ENCODE measurements at regions not wholly inside any gene's neighbourhood (a gene's known extent, or its start where the extent isn't known, plus 50 kb on each side); places are given as distances from the start of the nearest gene placed in this dataset.

DNA sequence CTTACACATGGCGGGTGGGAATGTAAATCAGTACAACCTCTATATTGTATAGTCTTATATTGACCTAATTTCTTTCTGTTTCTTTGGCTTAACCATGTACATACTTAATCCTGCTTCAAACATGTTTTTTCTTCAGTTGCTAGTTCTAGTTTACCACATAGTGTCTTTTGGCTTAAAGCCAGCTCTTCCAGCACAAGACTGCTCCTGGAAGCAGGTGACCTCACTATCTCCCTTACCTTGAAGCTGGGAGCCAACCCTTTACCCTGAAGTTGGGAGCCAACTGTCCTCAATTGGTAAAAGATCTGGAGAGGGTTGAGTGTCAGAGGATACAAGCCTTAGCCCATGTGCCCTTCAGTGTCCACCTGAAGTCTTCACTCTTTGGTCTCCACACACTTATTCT is 162.7 kb downstream of the AASDH start:
- H3K4me1 Mint-ChIP-seq (ENCODE audit: low read depth, unreplicated experiment), result peaks cover 7% of the 10 kb centered on the region
- H3K4me3 Mint-ChIP-seq (ENCODE audit: unreplicated experiment), result no peak overlapping the region
- H3K27ac Mint-ChIP-seq (ENCODE audit: unreplicated experiment), result no peak overlapping the region
- TF ChIP-seq, protein P1, sequence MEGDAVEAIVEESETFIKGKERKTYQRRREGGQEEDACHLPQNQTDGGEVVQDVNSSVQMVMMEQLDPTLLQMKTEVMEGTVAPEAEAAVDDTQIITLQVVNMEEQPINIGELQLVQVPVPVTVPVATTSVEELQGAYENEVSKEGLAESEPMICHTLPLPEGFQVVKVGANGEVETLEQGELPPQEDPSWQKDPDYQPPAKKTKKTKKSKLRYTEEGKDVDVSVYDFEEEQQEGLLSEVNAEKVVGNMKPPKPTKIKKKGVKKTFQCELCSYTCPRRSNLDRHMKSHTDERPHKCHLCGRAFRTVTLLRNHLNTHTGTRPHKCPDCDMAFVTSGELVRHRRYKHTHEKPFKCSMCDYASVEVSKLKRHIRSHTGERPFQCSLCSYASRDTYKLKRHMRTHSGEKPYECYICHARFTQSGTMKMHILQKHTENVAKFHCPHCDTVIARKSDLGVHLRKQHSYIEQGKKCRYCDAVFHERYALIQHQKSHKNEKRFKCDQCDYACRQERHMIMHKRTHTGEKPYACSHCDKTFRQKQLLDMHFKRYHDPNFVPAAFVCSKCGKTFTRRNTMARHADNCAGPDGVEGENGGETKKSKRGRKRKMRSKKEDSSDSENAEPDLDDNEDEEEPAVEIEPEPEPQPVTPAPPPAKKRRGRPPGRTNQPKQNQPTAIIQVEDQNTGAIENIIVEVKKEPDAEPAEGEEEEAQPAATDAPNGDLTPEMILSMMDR (IDR thresholded peaks at IDR 0.05; ENCODE audit: insufficient read depth, low read depth, low read length), result no peak
- no peak for TF ChIP-seq EZH2 (IDR thresholded peaks at IDR 0.05; ENCODE audit: insufficient read depth, low read length)
- no peaks in the 10 kb centered on the region for H3K79me2 ChIP-seq (ENCODE audit: insufficient read depth, low read length)
- H3K36me3 Mint-ChIP-seq (ENCODE audit: low read depth, unreplicated experiment), result no peaks in the 10 kb centered on the region
- H3K4me2 ChIP-seq (ENCODE audit: low read length), result no peak overlapping the region
- no peaks in the 10 kb centered on the region for H3K27me3 Mint-ChIP-seq (ENCODE audit: low read depth, unreplicated experiment)
- no peak overlapping the region for H3K27ac ChIP-seq (ENCODE audit: low read depth, low read length)
- no peak overlapping the region for H2AFZ ChIP-seq (ENCODE audit: low read depth, low read length)
- H3K4me3 ChIP-seq (ENCODE audit: insufficient read depth, low read depth, low read length), result no peak overlapping the region
- no peaks in the 10 kb centered on the region for H3K4me1 ChIP-seq (ENCODE audit: insufficient read depth, low read length)
- no peaks in the 10 kb centered on the region for H4K20me1 ChIP-seq (ENCODE audit: insufficient read depth, low read length)
- H3K36me3 ChIP-seq (ENCODE audit: insufficient read depth, low read length), result no peaks in the 10 kb centered on the region
- no peaks in the 10 kb centered on the region for H3K9me3 ChIP-seq (ENCODE audit: insufficient read depth, low read depth, low read length)
- H3K9ac ChIP-seq (ENCODE audit: low read length), result no peak overlapping the region
- FAIRE-seq (no peak), DNase-seq (ENCODE audit: low read depth) (no peak)
- no peaks in the 10 kb centered on the region for H3K27me3 ChIP-seq (ENCODE audit: insufficient read depth, low read length)
- peaks cover 3% of the 10 kb centered on the region for H3K9me3 Mint-ChIP-seq (ENCODE audit: unreplicated experiment)

DNA sequence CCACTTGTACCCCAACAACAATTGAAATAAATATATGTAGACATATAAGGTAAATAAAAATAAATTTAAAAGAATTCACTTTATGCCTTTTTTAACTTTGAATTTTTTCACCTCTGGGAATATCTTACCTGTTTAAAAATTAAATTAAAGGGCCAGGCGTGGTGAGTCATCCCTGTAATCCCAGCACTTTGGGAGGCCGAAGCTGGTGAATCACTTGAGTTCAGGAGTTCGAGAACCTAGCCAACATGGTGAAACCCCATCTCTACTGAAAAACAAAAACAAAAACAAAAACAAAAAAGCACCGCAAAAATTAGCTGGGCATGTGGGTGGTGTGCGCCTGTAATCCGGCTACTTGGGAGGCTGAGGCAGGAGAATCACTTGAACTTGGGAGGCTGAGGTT is 164.8 kb downstream of the AASDH start:
- Histone ChIP-seq H3K9me3 (ENCODE audit: insufficient read depth, low read depth, low read length) (no peaks in the 10 kb centered on the region), H3K79me2 (ENCODE audit: insufficient read depth, low read length) (no peaks in the 10 kb centered on the region), H3K4me2 (ENCODE audit: low read length) (no peak overlapping the region), H4K20me1 (ENCODE audit: insufficient read depth, low read length) (no peaks in the 10 kb centered on the region), H3K4me3 (ENCODE audit: insufficient read depth, low read depth, low read length) (no peak overlapping the region), H3K4me1 (ENCODE audit: insufficient read depth, low read length) (no peaks in the 10 kb centered on the region), H3K9ac (ENCODE audit: low read length) (no peak overlapping the region), H3K27me3 (ENCODE audit: insufficient read depth, low read length) (no peaks in the 10 kb centered on the region), H3K36me3 (ENCODE audit: insufficient read depth, low read length) (no peaks in the 10 kb centered on the region), H2AFZ (ENCODE audit: low read depth, low read length) (no peak overlapping the region), H3K27ac (ENCODE audit: low read depth, low read length) (no peak overlapping the region)
- Mint-ChIP-seq H3K27ac (ENCODE audit: unreplicated experiment) (no peak overlapping the region), H3K4me1 (ENCODE audit: low read depth, unreplicated experiment) (peaks cover 7% of the 10 kb centered on the region), H3K36me3 (ENCODE audit: low read depth, unreplicated experiment) (no peaks in the 10 kb centered on the region), H3K27me3 (ENCODE audit: low read depth, unreplicated experiment) (no peaks in the 10 kb centered on the region), H3K9me3 (ENCODE audit: unreplicated experiment) (no peaks in the 10 kb centered on the region), H3K4me3 (ENCODE audit: unreplicated experiment) (no peak overlapping the region)
- FAIRE-seq (no peak), DNase-seq (ENCODE audit: low read depth) (no peak)
- TF ChIP-seq, protein P1 (IDR thresholded peaks at IDR 0.05; ENCODE audit: insufficient read depth, low read depth, low read length), result no peak
- no peak for TF ChIP-seq EZH2 (IDR thresholded peaks at IDR 0.05; ENCODE audit: insufficient read depth, low read length)

DNA sequence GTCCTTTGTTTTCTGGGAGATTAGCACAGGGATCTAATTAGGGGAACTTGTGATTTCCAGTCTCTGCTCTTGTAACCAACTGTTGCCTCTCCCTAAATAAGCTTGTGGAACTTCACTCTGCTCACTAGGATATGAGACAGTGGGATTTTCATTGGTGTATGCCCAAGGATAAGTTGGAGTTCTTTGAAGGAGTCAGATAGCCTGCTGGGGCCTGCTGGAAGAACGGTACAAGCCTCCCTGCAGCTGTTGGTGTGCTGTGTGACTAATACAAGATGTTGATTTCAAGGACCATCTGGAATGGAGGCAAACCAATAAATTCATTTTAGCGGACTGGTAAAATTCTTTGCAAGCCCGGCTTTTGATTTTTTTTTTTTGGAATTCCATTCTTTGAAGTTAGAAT is 167.0 kb downstream of the AASDH start:
- H2AFZ ChIP-seq (ENCODE audit: low read depth, low read length), result no peak overlapping the region
- H4K20me1 ChIP-seq (ENCODE audit: insufficient read depth, low read length), result no peaks in the 10 kb centered on the region
- no peaks in the 10 kb centered on the region for H3K36me3 ChIP-seq (ENCODE audit: insufficient read depth, low read length)
- no peak for TF ChIP-seq EZH2 (IDR thresholded peaks at IDR 0.05; ENCODE audit: insufficient read depth, low read length)
- TF ChIP-seq, protein P1 (IDR thresholded peaks at IDR 0.05; ENCODE audit: insufficient read depth, low read depth, low read length), result no peak
- H3K79me2 ChIP-seq (ENCODE audit: insufficient read depth, low read length), result no peaks in the 10 kb centered on the region
- H3K9ac ChIP-seq (ENCODE audit: low read length), result no peak overlapping the region
- H3K4me2 ChIP-seq (ENCODE audit: low read length), result no peak overlapping the region
- peaks cover 6% of the 10 kb centered on the region for H3K4me1 ChIP-seq (ENCODE audit: insufficient read depth, low read length)
- H3K9me3 ChIP-seq (ENCODE audit: insufficient read depth, low read depth, low read length), result no peaks in the 10 kb centered on the region
- Mint-ChIP-seq H3K9me3 (ENCODE audit: unreplicated experiment) (no peaks in the 10 kb centered on the region), H3K36me3 (ENCODE audit: low read depth, unreplicated experiment) (no peaks in the 10 kb centered on the region), H3K4me3 (ENCODE audit: unreplicated experiment) (no peak overlapping the region), H3K27me3 (ENCODE audit: low read depth, unreplicated experiment) (no peaks in the 10 kb centered on the region), H3K27ac (ENCODE audit: unreplicated experiment) (no peak overlapping the region), H3K4me1 (ENCODE audit: low read depth, unreplicated experiment) (peaks cover 14% of the 10 kb centered on the region)
- no peak overlapping the region for H3K27ac ChIP-seq (ENCODE audit: low read depth, low read length)
- H3K4me3 ChIP-seq (ENCODE audit: insufficient read depth, low read depth, low read length), result no peak overlapping the region
- DNase-seq (ENCODE audit: low read depth) (peak; percentile 69), FAIRE-seq (no peak)
- H3K27me3 ChIP-seq (ENCODE audit: insufficient read depth, low read length), result no peaks in the 10 kb centered on the region
